ENCODE measurements at regions not wholly inside any gene's neighbourhood (a gene's known extent, or its start where the extent isn't known, plus 50 kb on each side); places are given as distances from the start of the nearest gene placed in this dataset.
A peak's percentile ranks its signal among the peaks of the same experiment; 100 is the strongest.

- TF ChIP-seq CTCF (IDR thresholded peaks at IDR 0.05; ENCODE audit: low read depth, low read length, missing control alignments) = no peak
- DNase-seq (ENCODE audit: low read depth) = no peak
- in situ Hi-C loops (cut with HindIII; ENCODE audit: low sequenced_read_pairs) = no loop called here
- H3K4me3 ChIP-seq (ENCODE audit: low read depth, low read length) = no peak overlapping the region
These were observed 57.5 kb downstream of the CSF2 start for GRCh38 chr5:132130918-132131715.

GRCh38 chr5:132132138-132132537, 58.5 kb downstream of the CSF2 start:
- in situ Hi-C loops (cut with HindIII; ENCODE audit: low sequenced_read_pairs) = no loop called here
- no peak for TF ChIP-seq CTCF (IDR thresholded peaks at IDR 0.05; ENCODE audit: low read depth, low read length, missing control alignments)
- no peak overlapping the region for H3K4me3 ChIP-seq (ENCODE audit: low read depth, low read length)
- DNase-seq (ENCODE audit: low read depth) = no peak

- DNase-seq (ENCODE audit: low read depth) = no peak
- no peak overlapping the region for H3K4me3 ChIP-seq (ENCODE audit: low read depth, low read length)
- TF ChIP-seq CTCF (IDR thresholded peaks at IDR 0.05; ENCODE audit: low read depth, low read length, missing control alignments) = peak; percentile 36
- in situ Hi-C loops (cut with HindIII; ENCODE audit: low sequenced_read_pairs) = no loop called here
These were observed 60.8 kb downstream of the CSF2 start for GRCh38 chr5:132134384-132134783.

- no peak for TF ChIP-seq CTCF (IDR thresholded peaks at IDR 0.05; ENCODE audit: low read depth, low read length, missing control alignments)
- no peak overlapping the region for H3K4me3 ChIP-seq (ENCODE audit: low read depth, low read length)
- in situ Hi-C loops (cut with HindIII; ENCODE audit: low sequenced_read_pairs) = no loop called here
- DNase-seq (ENCODE audit: low read depth) = peak; percentile 89
These were observed 63.3 kb downstream of the CSF2 start for GRCh38 chr5:132136906-132137305.

GRCh38 chr5:132138260-132138659, 64.7 kb downstream of the CSF2 start:
- no peak overlapping the region for H3K4me3 ChIP-seq (ENCODE audit: low read depth, low read length)
- no peak for TF ChIP-seq CTCF (IDR thresholded peaks at IDR 0.05; ENCODE audit: low read depth, low read length, missing control alignments)
- in situ Hi-C loops (cut with HindIII; ENCODE audit: low sequenced_read_pairs) = no loop called here
- DNase-seq (ENCODE audit: low read depth) = no peak

Data from astrocyte of the cerebellum (primary cell).